ENCODE measurements at regions not wholly inside any gene's neighbourhood (a gene's known extent, or its start where the extent isn't known, plus 50 kb on each side); places are given as distances from the start of the nearest gene placed in this dataset.

DNA sequence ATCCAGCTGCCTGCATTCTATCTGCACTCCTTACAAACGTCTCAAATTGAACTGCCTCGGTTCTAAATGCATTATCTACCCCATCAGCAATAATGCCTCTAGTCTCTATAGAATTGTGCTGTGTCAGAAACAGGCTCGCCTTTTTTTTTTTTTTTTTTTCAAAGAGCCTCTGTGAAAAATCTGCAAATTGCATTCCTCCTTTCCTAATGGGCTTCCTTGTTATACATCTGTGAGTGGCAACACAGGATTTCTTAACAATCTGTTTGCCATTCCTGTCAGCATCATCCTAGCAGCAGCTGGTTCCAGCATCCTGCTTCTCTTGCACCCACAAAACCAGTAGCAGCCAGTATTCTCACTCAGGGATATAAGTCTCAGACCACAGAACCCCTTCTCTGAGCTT is 413.5 kb upstream of the SEMA3D start:
- FAIRE-seq (no peak), DNase-seq (ENCODE audit: low read depth, low spot score) (no peak)
- Histone ChIP-seq H3K27me3 (ENCODE audit: control insufficient read depth, extremely low read depth, insufficient read depth, low read length) (no peaks in the 10 kb centered on the region), H3K79me2 (ENCODE audit: control insufficient read depth, insufficient read depth, low read length) (no peaks in the 10 kb centered on the region), H3K27ac (ENCODE audit: control insufficient read depth, insufficient read depth, low read length) (no peak overlapping the region), H4K20me1 (ENCODE audit: control insufficient read depth, extremely low read depth, insufficient read depth, low read length) (no peaks in the 10 kb centered on the region), H3K4me1 (ENCODE audit: control insufficient read depth, extremely low read depth, insufficient read depth, low read length) (no peaks in the 10 kb centered on the region), H2AFZ (ENCODE audit: control insufficient read depth, low read length) (no peak overlapping the region), H3K9me1 (ENCODE audit: control insufficient read depth, extremely low read depth, insufficient read depth, low read length) (no peaks in the 10 kb centered on the region), H3K4me2 (ENCODE audit: control insufficient read depth, extremely low read depth, insufficient read depth, low read depth, low read length) (no peak overlapping the region), H3K36me3 (ENCODE audit: control insufficient read depth in 2 of 2, extremely low read depth in 1 of 2, insufficient read depth in 2 of 2, low read length in 2 of 2) (no peaks in the 10 kb centered on the region), H3K4me3 (ENCODE audit: control insufficient read depth in 2 of 3, extremely low read depth in 1 of 3, insufficient read depth in 2 of 3, low read depth in 1 of 3, low read length in 3 of 3) (no peak overlapping the region), H3K9me3 (ENCODE audit: control insufficient read depth, low read depth, low read length) (no peaks in the 10 kb centered on the region), H3K9ac (ENCODE audit: control insufficient read depth, extremely low read depth, insufficient read depth, low read length) (no peak overlapping the region)
- dilution Hi-C loops (cut with MboI; ENCODE audit: extremely low pct_ligation_motif_present, low sequenced_read_pairs) = no loop called here
- no peak for TF ChIP-seq EZH2 (IDR thresholded peaks at IDR 0.05; ENCODE audit: low read length)
- TF ChIP-seq, protein P1, sequence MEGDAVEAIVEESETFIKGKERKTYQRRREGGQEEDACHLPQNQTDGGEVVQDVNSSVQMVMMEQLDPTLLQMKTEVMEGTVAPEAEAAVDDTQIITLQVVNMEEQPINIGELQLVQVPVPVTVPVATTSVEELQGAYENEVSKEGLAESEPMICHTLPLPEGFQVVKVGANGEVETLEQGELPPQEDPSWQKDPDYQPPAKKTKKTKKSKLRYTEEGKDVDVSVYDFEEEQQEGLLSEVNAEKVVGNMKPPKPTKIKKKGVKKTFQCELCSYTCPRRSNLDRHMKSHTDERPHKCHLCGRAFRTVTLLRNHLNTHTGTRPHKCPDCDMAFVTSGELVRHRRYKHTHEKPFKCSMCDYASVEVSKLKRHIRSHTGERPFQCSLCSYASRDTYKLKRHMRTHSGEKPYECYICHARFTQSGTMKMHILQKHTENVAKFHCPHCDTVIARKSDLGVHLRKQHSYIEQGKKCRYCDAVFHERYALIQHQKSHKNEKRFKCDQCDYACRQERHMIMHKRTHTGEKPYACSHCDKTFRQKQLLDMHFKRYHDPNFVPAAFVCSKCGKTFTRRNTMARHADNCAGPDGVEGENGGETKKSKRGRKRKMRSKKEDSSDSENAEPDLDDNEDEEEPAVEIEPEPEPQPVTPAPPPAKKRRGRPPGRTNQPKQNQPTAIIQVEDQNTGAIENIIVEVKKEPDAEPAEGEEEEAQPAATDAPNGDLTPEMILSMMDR (optimal IDR thresholded peaks at IDR 0.05 in 1 of 3, IDR thresholded peaks at IDR 0.05 in 1 of 3, conservative IDR thresholded peaks at IDR 0.05 in 1 of 3; ENCODE audit: extremely low read depth in 1 of 3, insufficient read depth in 2 of 3, low read length in 3 of 3) = no peak

DNA sequence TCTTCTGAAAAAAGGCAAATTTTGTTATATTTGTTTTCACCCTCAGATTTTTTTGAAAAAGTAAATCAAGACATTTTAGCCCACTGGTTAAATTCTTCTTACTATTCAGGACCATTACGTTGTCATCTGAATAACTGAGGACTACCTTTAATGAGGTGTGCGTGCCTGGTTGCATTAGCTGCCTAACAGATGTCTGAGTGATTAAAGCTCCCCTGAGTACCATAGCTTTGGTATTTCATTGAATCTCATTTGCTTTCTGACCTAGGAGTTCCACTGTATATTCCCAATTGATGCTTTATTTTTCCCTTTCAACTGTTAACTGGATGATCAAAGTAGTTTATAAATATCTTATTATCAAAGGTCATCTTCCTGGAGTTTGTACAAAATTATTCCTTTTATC is 410.0 kb upstream of the SEMA3D start:
- no peaks in the 10 kb centered on the region for H3K9me1 ChIP-seq (ENCODE audit: control insufficient read depth, extremely low read depth, insufficient read depth, low read length)
- H4K20me1 ChIP-seq (ENCODE audit: control insufficient read depth, extremely low read depth, insufficient read depth, low read length) = no peaks in the 10 kb centered on the region
- DNase-seq (ENCODE audit: low read depth, low spot score) (no peak), FAIRE-seq (no peak)
- H3K9ac ChIP-seq (ENCODE audit: control insufficient read depth, extremely low read depth, insufficient read depth, low read length) = no peak overlapping the region
- H3K27me3 ChIP-seq (ENCODE audit: control insufficient read depth, extremely low read depth, insufficient read depth, low read length) = no peaks in the 10 kb centered on the region
- H3K4me3 ChIP-seq (ENCODE audit: control insufficient read depth in 2 of 3, extremely low read depth in 1 of 3, insufficient read depth in 2 of 3, low read depth in 1 of 3, low read length in 3 of 3) = no peak overlapping the region
- no peaks in the 10 kb centered on the region for H3K79me2 ChIP-seq (ENCODE audit: control insufficient read depth, insufficient read depth, low read length)
- no peaks in the 10 kb centered on the region for H3K36me3 ChIP-seq (ENCODE audit: control insufficient read depth in 2 of 2, extremely low read depth in 1 of 2, insufficient read depth in 2 of 2, low read length in 2 of 2)
- no peak overlapping the region for H2AFZ ChIP-seq (ENCODE audit: control insufficient read depth, low read length)
- no peak overlapping the region for H3K27ac ChIP-seq (ENCODE audit: control insufficient read depth, insufficient read depth, low read length)
- H3K4me1 ChIP-seq (ENCODE audit: control insufficient read depth, extremely low read depth, insufficient read depth, low read length) = no peaks in the 10 kb centered on the region
- no peak for TF ChIP-seq EZH2 (IDR thresholded peaks at IDR 0.05; ENCODE audit: low read length)
- TF ChIP-seq, protein P1 (optimal IDR thresholded peaks at IDR 0.05 in 1 of 3, IDR thresholded peaks at IDR 0.05 in 1 of 3, conservative IDR thresholded peaks at IDR 0.05 in 1 of 3; ENCODE audit: extremely low read depth in 1 of 3, insufficient read depth in 2 of 3, low read length in 3 of 3) = no peak
- H3K4me2 ChIP-seq (ENCODE audit: control insufficient read depth, extremely low read depth, insufficient read depth, low read depth, low read length) = no peak overlapping the region
- dilution Hi-C loops (cut with MboI; ENCODE audit: extremely low pct_ligation_motif_present, low sequenced_read_pairs) = no loop called here
- no peaks in the 10 kb centered on the region for H3K9me3 ChIP-seq (ENCODE audit: control insufficient read depth, low read depth, low read length)

All from keratinocyte (primary cell).